ACHN (cell line): ENCODE measurements at regions not wholly inside any gene's neighbourhood (a gene's known extent, or its start where the extent isn't known, plus 50 kb on each side); places are given as distances from the start of the nearest gene placed in this dataset.

ENCODE experiments used
- DNase-seq: peaks from one replicate; pipeline ENCODE4 v3.0.0-alpha.2; 2015
- in situ Hi-C: cut with HindIII; loops from 2 replicates; pipeline ENCODE4 v1.10.0; 2017; ENCODE audit warnings: low sequenced_read_pairs, low pct_ligation_motif_present, low pct_unique_long_range_greater_than_20kb

GRCh38 chr6:25010176-25010575 lies 74.4 kb upstream of the RIPOR2 start:
- no peak for DNase-seq
- in situ Hi-C loops: no loop called here

DNA sequence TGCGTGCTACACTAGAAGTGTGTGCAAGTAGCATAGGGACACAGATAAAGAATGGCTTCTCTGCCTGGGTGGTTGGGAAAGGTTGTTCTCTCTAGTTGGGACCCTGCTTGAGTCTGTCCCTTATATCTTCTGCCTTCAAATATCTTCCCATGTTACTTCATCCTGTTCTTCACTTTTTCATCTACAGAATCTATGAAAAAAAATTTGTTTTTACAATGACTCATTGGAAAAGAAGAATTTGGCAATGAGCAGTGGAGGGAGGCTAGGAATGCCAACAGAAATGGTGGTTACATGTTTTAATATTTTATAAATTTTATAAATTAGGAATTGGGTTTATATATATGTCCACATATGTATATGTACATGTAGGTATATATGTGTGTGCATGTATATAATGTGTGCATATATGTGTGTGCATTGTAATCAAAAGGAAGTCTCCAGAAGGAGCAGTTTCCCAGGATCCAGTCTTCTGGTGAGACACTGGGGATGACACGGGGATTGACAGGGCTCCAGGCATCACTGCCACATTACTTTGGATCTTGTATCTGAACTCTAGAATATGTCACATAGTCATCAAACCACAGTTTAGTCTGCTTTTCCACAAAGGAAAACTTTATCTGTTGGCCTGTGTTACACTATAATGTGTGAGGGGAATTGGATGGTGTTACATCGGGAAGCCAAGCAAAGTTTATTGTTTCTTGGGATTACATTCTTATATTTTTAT lies 75.3 kb upstream of the RIPOR2 start:
- no peak for DNase-seq
- in situ Hi-C loops: no loop called here

- no peak for DNase-seq
- in situ Hi-C loops: no loop called here
Measured at GRCh38 chr6:25012657-25013056, 76.9 kb upstream of the RIPOR2 start.

- in situ Hi-C loops: no loop called here
- no peak for DNase-seq
Measured at GRCh38 chr6:25013246-25013645, 77.5 kb upstream of the RIPOR2 start.

DNA sequence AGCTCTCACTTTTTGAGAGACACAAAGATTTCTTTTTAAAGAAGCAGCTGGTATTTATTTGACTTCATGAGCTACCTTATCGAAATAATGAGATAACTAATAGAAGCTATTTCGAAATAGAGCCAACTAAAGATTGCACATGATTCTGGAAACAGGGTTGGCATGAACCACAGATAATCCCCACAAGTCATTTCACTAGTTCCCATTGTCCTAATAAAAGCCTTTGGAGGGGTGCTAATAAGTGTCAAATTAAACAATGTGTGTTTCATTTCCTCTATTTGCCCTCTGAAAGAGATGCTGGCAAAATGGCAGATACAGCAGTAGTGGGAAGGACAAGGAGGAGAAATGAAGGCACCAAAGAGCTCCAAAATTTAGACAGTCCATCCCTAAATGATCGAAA lies 78.6 kb upstream of the RIPOR2 start:
- in situ Hi-C loops: no loop called here
- no peak for DNase-seq

GRCh38 chr6:25014791-25015560 lies 79.2 kb upstream of the RIPOR2 start:
- in situ Hi-C loops: no loop called here
- no peak for DNase-seq

GRCh38 chr6:25016014-25016720 lies 80.4 kb upstream of the RIPOR2 start:
- DNase-seq: no peak
- in situ Hi-C loops: no loop called here

DNA sequence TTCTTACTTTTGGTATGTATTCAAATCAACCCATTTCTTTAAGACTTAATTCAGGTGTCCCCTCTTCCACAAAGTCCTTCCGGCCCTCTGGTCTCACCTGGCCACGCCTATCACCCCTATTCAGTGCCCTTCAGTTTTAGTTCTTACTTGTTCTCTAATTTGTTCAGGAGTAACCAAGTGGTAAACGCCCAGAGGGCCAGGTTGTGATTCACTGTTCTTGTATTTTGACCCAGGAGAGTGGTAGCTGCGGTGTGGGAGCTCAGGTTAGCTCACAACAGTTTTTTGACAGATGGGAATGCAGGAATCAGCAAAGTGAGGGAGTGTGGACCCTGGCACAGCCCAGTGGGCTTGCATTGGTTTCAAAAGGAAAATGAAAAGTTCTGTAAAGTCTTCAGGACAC lies 81.7 kb upstream of the RIPOR2 start:
- in situ Hi-C loops: no loop called here
- no peak for DNase-seq

DNA sequence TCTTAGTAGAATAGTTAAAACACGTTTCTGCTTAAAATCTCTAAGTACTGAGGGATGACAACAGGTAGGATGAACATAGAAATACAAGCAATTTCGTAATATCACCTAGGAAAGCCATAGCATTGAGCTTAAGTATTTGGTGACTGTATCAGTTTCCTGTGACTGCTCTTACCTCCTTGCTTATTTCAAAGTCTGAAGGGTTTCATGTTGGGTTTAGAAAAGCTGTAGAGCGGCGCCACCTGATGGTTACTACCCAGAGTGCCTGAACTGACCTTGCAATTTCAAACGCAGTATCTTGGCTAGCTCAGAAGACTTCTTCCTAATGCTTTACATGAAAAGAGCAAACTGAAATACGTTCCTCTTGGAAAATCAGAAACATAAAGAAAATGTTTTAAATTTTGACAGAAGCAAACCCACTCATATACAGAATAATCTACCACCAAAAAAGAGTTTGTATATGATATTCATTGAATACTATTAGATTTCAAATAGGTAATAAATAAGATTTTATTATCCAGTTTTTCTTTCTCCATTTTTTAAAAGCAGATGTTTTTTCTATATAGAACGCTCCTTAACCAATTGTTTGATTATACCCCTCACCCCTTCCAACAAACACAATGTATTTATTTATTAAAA lies 82.3 kb upstream of the RIPOR2 start:
- in situ Hi-C loops: no loop called here
- DNase-seq: peak; percentile 53

- no peak for DNase-seq
- in situ Hi-C loops: no loop called here
Measured at GRCh38 chr6:25018568-25018954, 82.8 kb upstream of the RIPOR2 start.

- in situ Hi-C loops: no loop called here
- no peak for DNase-seq
Measured at GRCh38 chr6:25022140-25022553, 86.4 kb upstream of the RIPOR2 start.

DNA sequence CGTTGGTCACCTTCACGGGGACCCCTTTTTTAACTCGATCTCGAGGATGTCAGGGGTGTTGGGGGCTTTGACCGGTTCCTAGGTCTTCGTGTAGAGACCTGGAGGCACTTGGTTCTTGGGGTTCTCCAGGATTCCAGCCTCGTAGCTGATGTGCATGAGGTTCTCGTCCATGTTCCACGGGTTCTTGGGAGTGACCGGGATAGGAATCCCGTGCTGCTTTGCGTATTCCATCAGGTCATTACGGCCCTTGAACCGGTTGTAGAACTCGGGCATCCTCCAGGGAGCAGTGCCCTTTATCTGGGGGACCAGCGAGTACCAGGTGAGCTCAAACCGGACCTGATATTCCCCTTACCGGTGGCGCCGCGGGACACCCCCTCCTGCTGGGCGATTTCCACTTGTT lies 88.0 kb upstream of the RIPOR2 start:
- in situ Hi-C loops: no loop called here
- DNase-seq: no peak

- in situ Hi-C loops: no loop called here
- no peak for DNase-seq
Measured at GRCh38 chr6:25024821-25025220, 89.1 kb upstream of the RIPOR2 start.

- no peak for DNase-seq
- in situ Hi-C loops: no loop called here
Measured at GRCh38 chr6:25025248-25025918, 89.6 kb upstream of the RIPOR2 start.

GRCh38 chr6:25025919-25026301 lies 90.2 kb upstream of the RIPOR2 start:
- in situ Hi-C loops: no loop called here
- no peak for DNase-seq

DNA sequence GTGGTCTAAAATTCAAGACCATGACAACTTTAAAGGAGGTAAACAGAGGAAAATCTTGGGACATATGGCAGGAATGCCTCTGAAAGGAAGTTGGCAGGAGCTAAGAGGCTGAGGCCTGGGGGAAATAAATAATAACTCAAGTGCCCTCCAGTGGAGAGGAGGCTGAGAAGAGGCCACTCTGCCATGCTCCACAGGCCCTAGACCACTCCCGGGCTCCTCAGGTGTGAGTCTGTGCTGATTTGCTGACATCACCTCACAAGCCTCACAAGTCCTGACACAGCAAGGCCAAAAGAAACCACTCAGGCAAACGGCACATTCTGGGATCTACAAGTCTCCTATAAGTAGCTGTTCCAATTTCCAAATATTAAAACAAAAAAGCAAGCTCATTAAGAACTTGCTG lies 91.0 kb upstream of the RIPOR2 start:
- no peak for DNase-seq
- in situ Hi-C loops: no loop called here

DNA sequence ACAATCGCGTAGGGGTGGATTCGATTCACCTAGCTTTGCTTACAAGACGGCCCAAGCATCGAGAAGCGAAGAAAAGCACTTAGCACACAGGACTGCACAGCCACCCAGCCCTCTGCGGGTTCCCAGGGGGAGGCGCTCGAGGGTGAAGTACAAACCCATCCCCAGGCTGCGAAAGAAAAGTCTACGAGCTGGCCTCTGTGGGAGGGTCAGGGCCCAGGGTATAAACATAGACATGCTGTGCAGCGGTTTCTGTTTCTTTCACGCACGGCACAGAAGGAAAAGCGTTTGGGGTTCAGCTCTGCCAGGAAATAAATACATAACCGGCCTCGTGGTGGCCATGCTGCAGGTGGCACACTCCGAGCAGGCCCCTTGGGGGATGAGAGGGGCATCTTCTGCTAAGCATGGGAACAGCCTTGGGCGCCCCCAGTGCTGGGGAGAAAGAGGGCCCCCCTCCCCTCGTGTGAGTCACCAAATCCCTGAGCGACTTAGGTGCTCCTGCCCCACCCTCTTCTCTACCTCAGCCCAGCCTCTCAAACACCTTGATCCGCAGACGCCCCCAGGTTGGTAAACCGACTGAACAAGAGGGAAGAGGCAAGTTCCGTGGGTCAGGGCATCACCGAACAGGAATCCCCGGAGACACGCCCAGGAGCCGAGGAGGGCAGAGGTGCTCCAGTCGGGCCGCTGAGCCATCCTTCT lies 91.6 kb upstream of the RIPOR2 start:
- in situ Hi-C loops: no loop called here

DNA sequence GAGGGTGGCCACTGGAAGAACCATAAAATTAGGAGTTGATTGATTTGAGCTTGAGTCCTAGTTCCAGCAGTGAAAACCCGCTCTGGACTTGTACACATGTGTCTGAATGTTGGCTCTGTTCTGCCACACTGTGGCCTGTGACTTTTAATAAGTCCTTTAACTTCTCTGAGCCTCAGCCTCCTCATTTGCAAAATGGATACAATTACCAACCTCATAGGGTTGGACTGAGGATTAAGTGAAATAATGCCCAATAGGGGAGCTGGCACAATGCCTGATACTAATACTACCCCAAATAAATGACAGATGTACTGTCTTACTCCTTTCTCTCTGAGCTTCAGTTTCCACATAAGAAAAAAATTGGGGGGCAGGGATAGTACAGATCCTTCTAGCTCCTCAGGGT lies 92.6 kb upstream of the RIPOR2 start:
- in situ Hi-C loops: no loop called here
- DNase-seq: no peak

More for the DNA sequence above, 91.6 kb upstream of the RIPOR2 start:
- DNase-seq: no peak
